Omental fat pad (tissue), 3 donors: ENCODE measurements at regions not wholly inside any gene's neighbourhood (a gene's known extent, or its start where the extent isn't known, plus 50 kb on each side); places are given as distances from the start of the nearest gene placed in this dataset.

ENCODE experiments used
- ATAC-seq: fragments of 150-250 bp; one replicate; pipeline ENCODE4 v1.9.1; 2016; ENCODE audit warnings: mild to moderate bottlenecking, moderate library complexity; ENCODE audit not compliant: low FRiP score
- DNase-seq: peaks from one replicate; pipeline ENCODE4 v3.0.0-alpha.2; 2019; ENCODE audit warnings: low spot score
- TF ChIP-seq, protein P1 (sequence below), 3 donors: fragments of 450-650 bp; IDR thresholded peaks; one replicate each; pipeline ENCODE4 v1.5.1; 2016 to 2017; ENCODE audit warnings: antibody characterized with exemption in 3 of 3, mild to moderate bottlenecking in 3 of 3, moderate library complexity in 2 of 3

DNA sequence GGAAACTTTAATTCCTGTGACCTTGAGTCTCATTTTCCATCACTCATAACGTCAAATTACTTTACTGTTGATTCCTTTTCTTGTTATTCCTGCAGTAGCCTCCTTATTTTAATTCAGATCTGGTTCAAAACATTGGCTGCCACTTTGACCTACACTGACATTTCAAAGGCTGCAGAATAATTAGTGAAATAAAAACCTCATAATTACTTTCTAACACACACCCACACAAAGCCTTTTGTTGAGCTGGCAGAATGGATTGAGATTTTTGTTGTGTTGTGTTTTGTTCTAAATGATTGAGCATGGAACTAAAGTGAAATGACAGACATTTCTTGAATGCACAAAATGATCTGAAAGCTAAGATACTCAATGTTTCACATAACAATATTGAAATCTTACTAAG lies 507.5 kb upstream of the STXBP6 start:
- TF ChIP-seq, protein P1, sequence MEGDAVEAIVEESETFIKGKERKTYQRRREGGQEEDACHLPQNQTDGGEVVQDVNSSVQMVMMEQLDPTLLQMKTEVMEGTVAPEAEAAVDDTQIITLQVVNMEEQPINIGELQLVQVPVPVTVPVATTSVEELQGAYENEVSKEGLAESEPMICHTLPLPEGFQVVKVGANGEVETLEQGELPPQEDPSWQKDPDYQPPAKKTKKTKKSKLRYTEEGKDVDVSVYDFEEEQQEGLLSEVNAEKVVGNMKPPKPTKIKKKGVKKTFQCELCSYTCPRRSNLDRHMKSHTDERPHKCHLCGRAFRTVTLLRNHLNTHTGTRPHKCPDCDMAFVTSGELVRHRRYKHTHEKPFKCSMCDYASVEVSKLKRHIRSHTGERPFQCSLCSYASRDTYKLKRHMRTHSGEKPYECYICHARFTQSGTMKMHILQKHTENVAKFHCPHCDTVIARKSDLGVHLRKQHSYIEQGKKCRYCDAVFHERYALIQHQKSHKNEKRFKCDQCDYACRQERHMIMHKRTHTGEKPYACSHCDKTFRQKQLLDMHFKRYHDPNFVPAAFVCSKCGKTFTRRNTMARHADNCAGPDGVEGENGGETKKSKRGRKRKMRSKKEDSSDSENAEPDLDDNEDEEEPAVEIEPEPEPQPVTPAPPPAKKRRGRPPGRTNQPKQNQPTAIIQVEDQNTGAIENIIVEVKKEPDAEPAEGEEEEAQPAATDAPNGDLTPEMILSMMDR (IDR thresholded peaks at IDR 0.05), result no peak
- ATAC-seq (no peak), DNase-seq (no peak)

DNA sequence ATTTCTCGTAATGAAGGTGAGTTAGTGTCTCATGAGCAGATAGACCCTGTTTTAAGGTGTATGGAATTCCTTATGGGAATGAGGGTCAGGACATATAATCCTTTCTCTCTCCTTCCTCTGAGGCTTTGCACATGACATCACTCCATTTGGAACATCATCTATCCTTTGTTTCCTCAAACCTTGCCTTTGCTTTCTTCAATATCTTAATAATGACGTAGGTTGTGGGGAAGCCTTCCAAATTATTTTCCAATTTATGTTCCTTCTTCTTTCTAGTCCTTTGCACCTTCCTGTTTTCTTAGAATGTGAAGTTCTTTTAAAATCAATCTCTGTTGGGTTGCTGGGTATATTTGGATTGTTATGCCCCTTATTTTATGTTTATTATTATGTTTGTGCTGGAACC lies 502.9 kb upstream of the STXBP6 start:
- no peak for DNase-seq
- no peak for ATAC-seq
- TF ChIP-seq, protein P1 (IDR thresholded peaks at IDR 0.05), result no peak

DNA sequence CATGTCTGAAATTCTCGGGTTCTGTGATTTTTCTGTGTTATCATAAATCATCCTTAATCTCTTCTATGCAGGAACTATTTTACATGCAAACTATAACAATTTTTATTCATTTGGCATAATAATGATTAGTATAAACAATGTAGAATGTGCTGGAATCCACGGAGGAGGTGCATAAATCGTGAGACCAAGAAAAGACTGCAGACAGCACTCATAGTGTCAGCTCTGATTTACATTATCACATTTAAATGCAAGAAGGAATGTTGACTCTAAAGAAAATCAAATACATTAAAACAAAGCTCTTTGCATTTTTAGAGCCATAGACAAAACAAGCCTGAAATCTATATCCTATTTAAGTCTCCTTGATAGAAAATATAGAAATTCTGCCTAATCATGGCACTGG lies 501.7 kb upstream of the STXBP6 start:
- no peak for ATAC-seq
- TF ChIP-seq, protein P1 (IDR thresholded peaks at IDR 0.05), result no peak

DNA sequence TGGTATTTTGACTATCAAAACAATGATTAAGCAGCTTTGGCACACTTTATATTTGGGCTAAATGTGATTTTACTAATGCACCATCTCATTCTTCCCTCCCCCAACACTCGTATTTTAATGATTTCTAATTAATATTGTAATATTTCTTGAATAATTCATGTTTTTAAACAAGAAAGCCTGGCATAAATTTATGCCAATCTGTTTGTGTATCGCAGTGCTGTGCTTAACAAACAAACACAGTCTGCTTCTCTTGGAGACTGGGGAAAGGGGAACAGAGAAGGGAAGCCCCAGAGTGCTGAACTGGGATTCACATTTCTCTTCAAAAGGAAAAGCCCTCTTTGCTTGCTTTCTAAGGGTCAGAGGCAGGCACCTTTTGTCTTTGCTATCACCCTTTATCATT lies 496.9 kb upstream of the STXBP6 start:
- no peak for DNase-seq
- no peak for ATAC-seq
- TF ChIP-seq, protein P1 (IDR thresholded peaks at IDR 0.05), result no peak

More for the DNA sequence above, 501.7 kb upstream of the STXBP6 start:
- no peak for DNase-seq

DNA sequence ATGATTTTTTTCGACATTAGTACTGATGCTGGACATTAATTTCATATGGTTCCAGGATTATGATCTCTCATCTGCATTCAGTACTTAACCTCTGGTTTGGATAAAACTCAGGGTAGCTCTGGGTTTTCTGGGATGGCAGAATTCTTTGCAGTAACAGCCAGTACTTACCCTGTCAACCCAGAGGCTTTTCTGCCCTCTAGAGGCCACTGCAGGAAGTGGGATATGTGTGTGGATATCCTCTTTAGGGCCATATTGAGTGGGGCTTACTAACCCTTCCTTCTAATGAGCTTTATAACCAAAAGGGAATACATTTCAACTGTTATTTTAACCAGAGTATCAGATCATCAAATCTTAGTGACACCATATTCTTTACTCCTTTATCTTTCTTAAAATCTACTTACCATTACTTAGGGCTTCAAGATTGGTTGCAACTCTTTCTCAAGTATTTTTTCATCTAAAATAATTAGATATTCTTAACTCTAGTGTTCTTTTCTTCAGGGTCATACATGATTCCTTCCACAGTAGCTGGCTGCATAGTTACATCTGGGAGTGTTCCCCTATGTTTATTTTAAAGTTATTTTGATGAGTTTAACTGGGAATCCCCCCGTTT lies 488.0 kb upstream of the STXBP6 start:
- ATAC-seq (no peak), DNase-seq (no peak)
- TF ChIP-seq, protein P1 (IDR thresholded peaks at IDR 0.05), result no peak

DNA sequence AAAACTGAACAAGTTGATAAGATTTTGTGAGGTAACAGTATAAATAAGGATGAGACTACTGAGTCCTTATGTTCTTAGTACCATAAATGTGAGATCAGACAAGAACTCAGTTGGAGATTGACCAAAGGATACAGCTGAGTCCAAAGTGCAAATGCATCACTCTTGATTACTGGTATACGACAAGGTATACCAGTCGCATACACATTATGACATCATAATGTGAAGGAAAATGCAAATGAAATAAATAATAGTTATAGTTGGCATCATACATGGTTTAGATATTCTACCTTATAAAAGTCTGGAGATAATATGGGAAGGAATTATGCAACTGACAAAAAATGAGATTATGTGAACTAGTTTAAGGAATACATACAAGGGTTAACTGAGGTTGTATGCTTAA lies 476.3 kb upstream of the STXBP6 start:
- no peak for DNase-seq
- TF ChIP-seq, protein P1 (IDR thresholded peaks at IDR 0.05), result no peak
- no peak for ATAC-seq

DNA sequence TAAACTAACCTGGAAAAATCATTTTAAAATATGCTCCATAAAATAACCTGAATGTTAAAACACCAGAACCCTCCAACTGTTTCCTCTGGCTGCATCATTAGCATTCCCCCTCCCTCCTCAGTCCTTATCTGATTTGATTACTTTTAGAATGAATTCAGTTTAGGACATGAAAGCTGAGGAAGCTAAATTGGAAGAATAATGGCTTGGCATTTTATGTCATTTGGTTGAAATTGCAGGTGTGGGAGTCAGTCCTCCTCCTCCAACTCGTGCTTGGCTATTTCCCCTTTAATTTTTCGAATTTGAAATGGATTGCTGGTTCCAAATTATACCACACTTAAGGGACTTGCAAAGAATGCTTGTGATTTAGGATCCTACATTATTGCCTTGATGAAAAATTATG lies 473.0 kb upstream of the STXBP6 start:
- TF ChIP-seq, protein P1 (IDR thresholded peaks at IDR 0.05), result no peak
- DNase-seq (no peak), ATAC-seq (no peak)
